Midbrain (tissue), 1 donor: ENCODE measurements at regions not wholly inside any gene's neighbourhood (a gene's known extent, or its start where the extent isn't known, plus 50 kb on each side); places are given as distances from the start of the nearest gene placed in this dataset.
A peak's percentile ranks its signal among the peaks of the same experiment; 100 is the strongest.

Experiments used
- DNase-seq: peaks from one replicate; lab custom pipeline; 2025; lab: John Stamatoyannopoulos, UW

DNA sequence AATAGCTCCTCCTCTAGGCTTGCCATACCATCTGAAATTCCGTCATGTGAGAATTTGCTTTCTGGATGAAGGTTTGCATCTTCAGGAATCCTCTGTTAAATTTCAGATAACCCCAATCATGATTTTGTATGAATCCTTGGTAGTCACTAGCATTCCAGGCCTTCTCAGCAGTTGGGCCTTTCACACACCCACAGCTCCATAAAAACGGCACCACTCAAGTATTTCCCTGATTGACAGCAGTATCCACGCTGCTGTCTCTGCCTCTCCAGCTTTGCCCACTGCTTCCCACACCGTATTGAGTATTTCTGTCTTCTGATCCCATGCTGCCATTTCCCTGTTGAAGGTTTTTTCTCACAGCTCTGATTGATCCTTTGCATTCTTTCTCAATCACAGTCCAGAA lies 208.7 kb upstream of the NCAM1 start:
- DNase-seq = no peak

GRCh38 chr11:112753706-112754105 lies 207.5 kb upstream of the NCAM1 start:
- no peak for DNase-seq

DNA sequence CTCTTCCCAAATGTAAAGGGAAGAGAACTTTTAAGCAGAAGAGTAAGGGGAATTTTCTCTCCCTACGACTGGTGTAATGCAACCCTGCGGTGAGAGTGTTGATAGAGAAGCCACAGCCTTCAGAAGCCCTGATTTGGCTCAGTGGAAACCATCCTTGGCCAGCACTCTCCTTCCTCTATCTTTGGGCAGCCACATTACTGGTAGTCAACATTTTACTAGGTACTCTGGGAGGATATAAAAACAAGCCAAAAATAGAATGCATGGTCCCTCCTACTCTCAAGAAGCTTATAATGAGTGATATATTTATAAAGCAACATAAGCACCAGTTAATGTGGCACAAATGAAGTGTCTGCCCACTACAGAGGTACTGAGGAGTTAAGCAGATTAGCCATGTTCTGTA lies 201.8 kb upstream of the NCAM1 start:
- DNase-seq = no peak

DNA sequence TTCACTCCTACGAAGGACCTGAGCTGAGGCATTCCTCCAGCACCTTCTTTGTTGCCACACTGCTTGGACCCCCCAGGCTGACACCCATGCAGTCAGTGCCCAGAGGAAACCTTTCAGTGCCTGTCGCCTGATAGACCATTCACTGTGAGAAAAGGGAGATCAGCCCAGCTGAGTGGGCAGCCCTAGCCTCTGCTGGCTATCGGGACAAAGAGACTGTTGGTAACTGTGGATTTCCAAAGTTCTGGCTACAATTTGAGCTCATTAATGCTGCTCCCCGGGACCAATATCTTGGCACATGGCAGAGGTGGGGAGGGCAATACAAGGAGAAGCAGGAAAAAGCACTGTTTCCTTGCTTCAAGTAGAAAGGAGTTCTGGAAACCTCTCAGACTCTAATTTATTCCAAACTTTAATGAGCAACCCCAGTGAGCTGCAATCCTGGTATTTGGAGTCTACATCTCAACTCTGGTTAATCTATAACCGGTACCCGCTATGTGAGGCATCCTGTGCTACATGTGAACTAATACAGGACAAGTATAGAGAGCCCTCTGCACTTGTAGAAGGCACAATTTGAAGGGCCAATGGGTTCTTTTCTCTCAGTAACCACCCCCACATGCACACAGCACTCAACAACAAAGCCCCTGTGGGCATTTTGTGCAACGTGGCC lies 200.7 kb upstream of the NCAM1 start:
- no peak for DNase-seq

DNA sequence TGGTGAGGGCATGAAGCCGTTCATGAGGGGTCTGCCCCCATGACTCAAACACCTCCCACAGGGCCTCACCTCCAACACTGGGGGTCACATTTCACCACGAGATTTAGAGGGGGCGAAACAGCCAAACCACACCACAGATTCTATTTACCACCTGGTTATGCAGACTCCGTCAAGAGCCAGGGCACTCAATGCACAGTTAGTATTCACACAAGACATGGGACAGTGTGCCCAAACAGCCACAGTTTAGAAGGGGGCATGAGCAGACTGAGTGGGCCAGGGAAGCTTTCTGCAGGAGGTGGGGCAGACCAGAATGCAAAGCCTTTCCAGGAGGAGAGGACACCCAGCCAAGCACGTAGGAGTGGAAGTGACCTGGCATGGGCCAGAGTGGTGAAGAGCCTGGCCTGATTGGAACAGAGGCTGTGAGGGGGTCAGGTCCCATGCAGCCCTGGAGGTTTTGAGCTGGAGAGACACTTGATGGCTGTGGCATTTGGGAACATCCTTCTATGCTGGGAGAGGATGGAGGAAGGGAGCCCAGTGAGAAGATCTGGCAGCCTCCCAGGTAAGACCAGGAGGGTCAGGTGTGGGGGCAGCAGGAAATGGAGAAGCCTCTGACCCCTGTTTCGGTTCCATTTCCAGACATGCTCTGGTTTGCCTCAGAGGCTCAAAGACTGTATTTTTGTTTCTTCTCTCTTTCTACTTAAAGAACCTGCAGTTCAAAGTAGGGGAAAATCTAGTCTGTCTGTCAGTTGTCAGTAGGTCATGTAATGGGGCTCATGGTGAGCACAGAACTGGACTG lies 199.1 kb upstream of the NCAM1 start:
- no peak for DNase-seq

GRCh38 chr11:112762707-112763090 lies 198.5 kb upstream of the NCAM1 start:
- peak; percentile 22 for DNase-seq

DNA sequence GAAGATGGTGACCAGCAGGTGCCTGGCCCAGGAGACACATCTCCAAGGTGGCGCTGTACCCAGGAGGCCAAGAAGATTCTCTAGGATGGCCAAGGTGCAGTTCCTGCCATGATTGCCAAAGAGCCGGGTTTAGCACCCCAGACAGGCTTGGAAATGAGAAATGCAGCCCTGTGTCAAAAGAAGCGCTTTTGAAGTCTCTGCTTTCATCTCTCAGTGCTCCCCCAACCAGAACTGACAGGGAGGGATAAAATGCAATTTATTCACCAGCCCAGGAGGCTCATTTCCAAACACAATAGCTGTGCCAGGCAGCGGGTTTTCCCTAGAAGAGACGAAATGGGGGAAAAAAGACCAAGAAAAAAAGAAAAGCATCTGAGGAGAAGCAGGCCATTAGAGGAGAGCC lies 195.9 kb upstream of the NCAM1 start:
- DNase-seq = no peak

GRCh38 chr11:112769170-112769569 lies 192.1 kb upstream of the NCAM1 start:
- no peak for DNase-seq

DNA sequence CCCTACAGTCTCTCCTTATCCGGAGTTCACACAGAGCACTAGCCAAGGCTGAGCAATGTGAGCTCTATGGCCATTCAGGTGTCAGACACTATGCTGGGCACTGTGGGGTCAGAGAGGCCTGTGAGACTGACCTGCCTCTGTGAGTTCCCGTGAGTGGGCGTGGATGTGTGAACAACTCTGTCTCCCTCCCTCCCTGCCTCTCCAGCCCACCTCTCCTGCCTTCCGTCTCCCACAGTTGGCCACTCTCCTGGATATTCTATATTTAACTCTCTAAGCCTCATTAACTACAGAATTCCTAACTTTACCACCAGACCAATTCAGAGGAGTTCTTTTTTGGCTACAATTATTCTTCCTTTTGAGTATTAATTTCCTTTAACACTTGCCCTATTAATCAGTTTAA lies 191.6 kb upstream of the NCAM1 start:
- DNase-seq = no peak

DNA sequence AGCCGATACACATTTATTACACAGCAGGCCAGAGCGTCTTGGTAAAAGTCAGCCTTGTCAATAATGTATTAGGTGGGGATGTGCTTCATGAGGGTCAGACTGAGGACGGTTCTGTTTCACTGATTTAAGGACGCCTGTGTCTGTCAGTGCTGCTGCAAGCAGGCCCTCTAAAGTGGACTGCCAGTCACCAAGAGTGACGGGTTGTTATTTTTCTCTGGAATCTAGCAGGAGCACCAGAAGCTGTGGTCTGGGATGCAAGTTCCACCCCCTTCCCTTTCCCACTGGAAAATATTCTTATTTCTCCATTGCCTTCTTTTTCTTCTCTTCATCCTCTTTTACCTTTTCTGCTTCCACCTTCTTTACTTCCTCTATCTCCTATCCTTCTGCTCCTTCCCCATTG lies 191.2 kb upstream of the NCAM1 start:
- DNase-seq = peak; percentile 48

GRCh38 chr11:112770487-112770886 lies 190.7 kb upstream of the NCAM1 start:
- DNase-seq = peak; percentile 90

DNA sequence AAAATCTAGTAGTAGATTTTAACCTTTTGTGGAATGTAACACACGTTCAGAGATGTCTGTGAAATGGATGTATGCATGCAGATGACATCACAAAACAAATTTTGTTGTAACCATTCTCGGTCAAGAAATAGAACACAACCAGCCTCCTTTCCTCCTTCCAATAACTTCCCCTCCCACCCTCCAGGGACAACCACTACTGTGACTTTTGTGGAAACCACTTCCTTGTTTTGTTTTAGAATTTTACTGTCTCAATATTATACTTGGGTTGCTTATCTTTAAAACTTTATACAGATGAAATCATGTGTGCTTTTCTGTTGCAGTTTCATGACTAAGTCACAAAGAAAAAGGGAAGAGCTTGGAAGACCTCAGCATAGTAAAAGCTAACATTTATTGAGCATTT lies 189.4 kb upstream of the NCAM1 start:
- no peak for DNase-seq

DNA sequence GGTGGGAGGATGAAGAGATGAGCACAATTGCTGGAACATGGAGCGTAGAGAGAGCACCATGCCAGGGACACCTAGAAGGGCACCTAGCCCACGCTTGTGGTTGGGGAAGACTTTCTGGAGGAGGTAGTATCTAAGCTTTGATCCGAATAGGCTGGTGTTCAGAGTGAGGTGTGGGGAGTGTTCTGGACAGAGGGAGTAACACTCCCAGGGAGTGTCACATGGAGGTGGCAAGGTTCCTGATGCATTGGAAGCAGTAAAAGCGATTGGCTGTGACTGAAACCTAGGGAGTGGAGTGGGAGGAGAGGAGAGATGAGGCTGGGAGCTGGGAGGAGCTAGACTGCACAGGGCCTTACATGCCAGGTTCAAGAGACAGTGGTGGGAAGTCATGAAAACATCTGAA lies 188.0 kb upstream of the NCAM1 start:
- no peak for DNase-seq

DNA sequence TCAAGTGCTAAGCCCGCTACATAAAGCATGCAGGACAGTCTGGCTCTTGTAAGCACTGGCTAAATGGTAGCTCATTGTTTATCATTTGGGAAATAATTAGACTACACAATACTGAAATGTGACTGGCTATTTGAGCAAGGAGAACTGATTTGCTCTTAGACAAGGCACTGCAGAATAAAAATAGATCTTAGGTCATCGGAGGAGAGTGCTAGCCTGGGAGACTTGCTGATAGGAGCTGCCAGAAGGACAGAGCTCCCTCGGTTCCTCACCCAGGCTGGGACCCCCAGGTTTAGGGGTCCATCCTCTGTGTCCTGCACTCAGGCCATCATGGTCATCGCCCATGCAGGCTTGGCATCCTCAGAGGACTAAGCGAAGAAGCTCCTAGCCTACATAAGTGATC lies 184.4 kb upstream of the NCAM1 start:
- no peak for DNase-seq

GRCh38 chr11:112777283-112777751 lies 183.9 kb upstream of the NCAM1 start:
- no peak for DNase-seq

DNA sequence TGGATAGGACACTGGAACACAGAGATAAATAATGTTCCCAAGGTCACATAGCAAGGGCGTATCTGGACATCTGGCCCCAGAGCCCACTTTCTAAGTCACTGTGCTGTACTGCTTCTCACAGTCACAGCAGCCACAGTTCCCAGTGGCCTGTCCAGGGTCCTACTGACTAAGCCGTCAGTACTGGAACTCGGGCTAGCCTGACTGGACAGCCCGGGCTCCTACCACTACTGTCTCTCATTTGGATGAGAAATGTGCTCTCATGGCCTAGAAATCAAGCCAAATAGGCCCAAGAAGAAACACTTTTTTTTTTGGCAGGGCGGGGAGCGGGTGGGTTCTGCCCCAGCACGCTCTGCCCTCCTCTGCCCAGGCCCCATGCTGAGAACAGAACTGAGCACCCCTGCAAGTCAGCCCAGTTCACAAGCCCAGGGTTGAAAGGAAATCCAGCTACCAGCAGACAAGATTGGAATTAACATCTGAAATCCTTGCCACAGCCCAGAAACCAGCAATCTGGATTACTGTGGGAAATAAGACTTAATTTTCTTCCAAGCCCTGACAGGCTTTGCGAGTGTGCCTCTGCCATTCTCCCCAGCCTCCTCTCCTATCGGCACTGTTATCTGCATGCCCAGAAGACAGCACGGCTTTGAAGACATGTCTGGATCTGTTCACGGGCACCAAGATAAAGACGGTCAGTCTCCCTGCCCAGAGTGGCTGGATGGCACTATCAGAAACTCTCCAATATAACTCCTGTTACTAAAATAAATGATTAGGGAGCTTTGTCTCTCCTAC lies 182.9 kb upstream of the NCAM1 start:
- DNase-seq = no peak

- no peak for DNase-seq
Measured at GRCh38 chr11:112778877-112779266, 182.3 kb upstream of the NCAM1 start.

DNA sequence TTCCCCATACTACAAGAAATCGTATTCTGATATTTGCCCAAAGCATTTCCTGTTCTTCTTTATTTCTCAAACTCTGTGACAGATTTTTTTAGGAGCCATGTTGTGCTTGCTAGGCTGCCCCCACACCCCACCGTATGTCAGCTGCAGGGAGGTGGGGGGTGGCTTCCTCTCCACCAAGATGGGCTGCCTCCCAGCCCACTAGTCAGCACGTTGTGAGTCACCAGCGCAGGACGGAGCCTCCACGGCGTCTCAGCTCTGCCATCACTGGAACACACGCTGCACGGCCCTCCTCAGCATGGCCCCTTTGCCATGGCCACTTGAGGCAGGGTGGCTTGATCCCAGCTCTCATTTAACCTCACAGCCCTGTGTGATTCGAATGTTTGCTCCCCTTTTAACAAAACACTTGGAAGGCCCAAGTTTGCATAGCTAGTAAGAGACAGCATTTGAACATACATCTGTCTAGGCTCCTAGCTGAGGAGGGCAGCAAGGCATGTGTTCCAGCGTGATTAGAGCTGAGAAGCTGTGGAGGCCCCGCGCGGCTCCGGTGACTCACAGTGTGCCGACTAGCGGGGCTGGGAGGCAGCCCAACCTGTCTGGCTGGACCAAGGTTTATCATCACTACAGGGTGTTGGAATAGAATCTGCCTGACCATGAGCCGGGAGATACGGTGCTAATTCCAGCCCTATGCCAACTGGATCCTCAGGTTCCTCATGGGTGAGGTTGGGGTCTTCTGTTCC lies 180.7 kb upstream of the NCAM1 start:
- no peak for DNase-seq

DNA sequence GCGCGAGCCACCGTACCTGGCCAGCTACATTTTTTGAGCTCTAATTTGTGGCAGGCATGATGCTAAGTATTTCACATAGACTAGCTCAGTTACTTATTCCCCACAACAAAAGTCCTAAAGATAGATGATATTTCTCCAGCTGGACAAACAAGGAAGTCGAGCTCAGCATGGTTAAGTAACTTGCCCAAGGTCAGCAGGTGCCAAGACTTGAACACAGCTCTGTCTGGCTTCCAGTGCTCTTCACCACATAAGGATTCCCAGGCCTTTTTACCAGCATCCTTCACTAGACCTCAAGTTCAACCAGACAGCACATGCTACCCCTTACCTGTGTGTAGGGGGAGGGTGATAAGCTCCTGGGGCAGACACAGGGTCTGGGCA lies 177.3 kb upstream of the NCAM1 start:
- DNase-seq = no peak

GRCh38 chr11:112784323-112785073 lies 176.7 kb upstream of the NCAM1 start:
- peak; percentile 35 for DNase-seq

GRCh38 chr11:112785149-112785548 lies 176.1 kb upstream of the NCAM1 start:
- DNase-seq = no peak
